Lung (tissue), 11 donors: ENCODE measurements at regions not wholly inside any gene's neighbourhood (a gene's known extent, or its start where the extent isn't known, plus 50 kb on each side); places are given as distances from the start of the nearest gene placed in this dataset.

Experiments
- ATAC-seq: fragments of 200-7000 bp; cut with Tn5 transposase; one replicate; pipeline ENCODE4 v1.9.1; 2020; ENCODE audit warnings: moderate number of reproducible peaks; ENCODE audit not compliant: insufficient read depth, low FRiP score
- DNase-seq, 3 donors: peaks; one replicate each; pipeline ENCODE4 v3.0.0-alpha.2; 2013 to 2017
- H3K27ac ChIP-seq, 2 donors: one replicate each; pipeline ENCODE4 v1.5.1; 2013; ENCODE audit warnings: mild to moderate bottlenecking in 2 of 2, moderate library complexity in 2 of 2, control low read depth in 1 of 2, inconsistent platforms in 1 of 2, low read depth in 1 of 2, low read length in 1 of 2
- H3K27me3 ChIP-seq, 3 donors: one replicate each; pipeline ENCODE4 v1.5.1; 2013; ENCODE audit warnings: low read length in 2 of 3; ENCODE audit not compliant: control insufficient read depth in 3 of 3, insufficient read depth in 3 of 3
- H3K36me3 ChIP-seq, 4 donors: one replicate each; pipeline ENCODE4 v1.5.1; 2013; ENCODE audit warnings: low read length in 4 of 4, mild to moderate bottlenecking in 1 of 4, moderate library complexity in 1 of 4; ENCODE audit not compliant: control insufficient read depth in 4 of 4, insufficient read depth in 4 of 4
- H3K4me1 ChIP-seq, 5 donors: one replicate each; pipeline ENCODE4 v1.5.1; 2013; ENCODE audit warnings: low read length in 5 of 5, mild to moderate bottlenecking in 2 of 5, moderate library complexity in 1 of 5; ENCODE audit not compliant: control insufficient read depth in 5 of 5, insufficient read depth in 5 of 5
- H3K4me3 ChIP-seq: one replicate; pipeline ENCODE4 v1.5.1; 2013; ENCODE audit warnings: mild to moderate bottlenecking, control low read depth, moderate library complexity
- H3K9ac ChIP-seq, 2 donors: one replicate each; pipeline ENCODE4 v1.5.1; 2013; ENCODE audit warnings: low read length in 2 of 2, control low read depth in 1 of 2; ENCODE audit not compliant: insufficient read depth in 1 of 2
- H3K9me3 ChIP-seq, 4 donors: one replicate each; pipeline ENCODE4 v1.5.1; 2013; ENCODE audit warnings: low read length in 3 of 4, mild to moderate bottlenecking in 1 of 4, moderate library complexity in 1 of 4; ENCODE audit not compliant: control insufficient read depth in 4 of 4, insufficient read depth in 3 of 4
- WGBS, 2 donors: extraction: QIAGEN DNeasy Blood & Tissue Kit; methylation state at CpG; one replicate each; pipeline ENCODE4 v1.1.7; 2013; 5-methylcytosine and 5-hydroxymethylcytosine counted together
- TF ChIP-seq, protein P1 (sequence below): IDR thresholded peaks from 2 replicates; pipeline ENCODE4 v1.5.1; 2012; ENCODE audit warnings: mild to moderate bottlenecking; ENCODE audit errors: control extremely low read depth, extremely low read depth
- donor health status: control.
- donor health status: control.
- donor health status: Bipolar disorder and iron deficiency.
- donor health status: healthy.
- donor health status: DM: yes; HTN: yes; CAD: no.

DNA sequence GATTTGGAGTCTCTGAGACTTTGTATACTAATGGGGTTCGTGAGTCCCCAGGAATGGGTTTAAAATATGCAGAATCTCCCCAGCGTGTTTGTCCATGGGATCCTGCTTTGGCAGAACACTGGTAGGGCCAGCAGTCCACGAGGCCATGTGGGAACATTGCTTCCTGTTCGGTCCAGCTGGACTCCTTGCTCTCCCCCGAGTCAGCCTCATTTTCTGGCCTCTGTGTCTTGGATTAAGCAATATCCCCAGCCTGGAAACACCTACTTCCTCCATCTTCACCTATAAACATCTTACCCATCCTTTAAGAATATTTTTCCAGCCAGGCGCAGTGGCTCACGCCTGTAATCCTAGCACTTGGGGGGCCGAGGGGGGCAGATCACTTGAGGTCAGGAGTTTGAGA lies 142.4 kb downstream of the NAV1 start:
- DNase-seq: no peak
- no peaks in the 10 kb centered on the region for H3K9me3 ChIP-seq
- TF ChIP-seq, protein P1, sequence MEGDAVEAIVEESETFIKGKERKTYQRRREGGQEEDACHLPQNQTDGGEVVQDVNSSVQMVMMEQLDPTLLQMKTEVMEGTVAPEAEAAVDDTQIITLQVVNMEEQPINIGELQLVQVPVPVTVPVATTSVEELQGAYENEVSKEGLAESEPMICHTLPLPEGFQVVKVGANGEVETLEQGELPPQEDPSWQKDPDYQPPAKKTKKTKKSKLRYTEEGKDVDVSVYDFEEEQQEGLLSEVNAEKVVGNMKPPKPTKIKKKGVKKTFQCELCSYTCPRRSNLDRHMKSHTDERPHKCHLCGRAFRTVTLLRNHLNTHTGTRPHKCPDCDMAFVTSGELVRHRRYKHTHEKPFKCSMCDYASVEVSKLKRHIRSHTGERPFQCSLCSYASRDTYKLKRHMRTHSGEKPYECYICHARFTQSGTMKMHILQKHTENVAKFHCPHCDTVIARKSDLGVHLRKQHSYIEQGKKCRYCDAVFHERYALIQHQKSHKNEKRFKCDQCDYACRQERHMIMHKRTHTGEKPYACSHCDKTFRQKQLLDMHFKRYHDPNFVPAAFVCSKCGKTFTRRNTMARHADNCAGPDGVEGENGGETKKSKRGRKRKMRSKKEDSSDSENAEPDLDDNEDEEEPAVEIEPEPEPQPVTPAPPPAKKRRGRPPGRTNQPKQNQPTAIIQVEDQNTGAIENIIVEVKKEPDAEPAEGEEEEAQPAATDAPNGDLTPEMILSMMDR: no peak
- H3K9ac ChIP-seq: no peak overlapping the region
- WGBS, 2 donors: 68 to 78% methylated on average over 8 of the region's 8 CpGs
- ATAC-seq: no peak
- no peaks in the 10 kb centered on the region for H3K27me3 ChIP-seq
- no peak overlapping the region for H3K27ac ChIP-seq
- no peaks in the 10 kb centered on the region for H3K36me3 ChIP-seq
- no peak overlapping the region for H3K4me3 ChIP-seq
- peaks cover 3 to 16% (median 3%) of the 10 kb centered on the region in 5 donors for H3K4me1 ChIP-seq

DNA sequence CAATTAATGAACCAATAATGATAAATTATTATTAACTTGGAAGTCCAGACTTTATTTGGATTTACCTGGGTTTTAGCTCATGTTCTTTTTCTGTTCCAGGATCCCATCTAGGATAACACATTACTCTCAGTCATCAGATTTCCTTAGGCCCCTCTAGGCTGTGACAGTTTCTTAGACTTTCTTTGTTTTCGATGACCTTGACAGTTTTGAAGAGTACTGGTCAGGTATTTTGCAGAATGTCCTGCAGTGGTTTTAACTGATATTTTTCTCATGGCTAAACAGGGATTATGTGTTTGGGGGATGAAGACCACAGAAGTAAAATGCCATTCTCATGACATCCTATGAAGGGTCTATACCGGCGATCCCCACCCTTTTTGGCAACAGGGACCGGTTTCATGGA lies 144.0 kb downstream of the NAV1 start:
- DNase-seq (no peak), ATAC-seq (no peak)
- H3K4me3 ChIP-seq: no peak overlapping the region
- no peaks in the 10 kb centered on the region for H3K27me3 ChIP-seq
- TF ChIP-seq, protein P1: no peak
- WGBS, 2 donors: 82 to 93% methylated on average over 4 of the region's 4 CpGs
- H3K9me3 ChIP-seq: no peaks in the 10 kb centered on the region
- no peak overlapping the region for H3K27ac ChIP-seq
- peaks cover 0 to 11% (median 4%) of the 10 kb centered on the region in 5 donors for H3K4me1 ChIP-seq
- H3K36me3 ChIP-seq: no peaks in the 10 kb centered on the region
- H3K9ac ChIP-seq: no peak overlapping the region

DNA sequence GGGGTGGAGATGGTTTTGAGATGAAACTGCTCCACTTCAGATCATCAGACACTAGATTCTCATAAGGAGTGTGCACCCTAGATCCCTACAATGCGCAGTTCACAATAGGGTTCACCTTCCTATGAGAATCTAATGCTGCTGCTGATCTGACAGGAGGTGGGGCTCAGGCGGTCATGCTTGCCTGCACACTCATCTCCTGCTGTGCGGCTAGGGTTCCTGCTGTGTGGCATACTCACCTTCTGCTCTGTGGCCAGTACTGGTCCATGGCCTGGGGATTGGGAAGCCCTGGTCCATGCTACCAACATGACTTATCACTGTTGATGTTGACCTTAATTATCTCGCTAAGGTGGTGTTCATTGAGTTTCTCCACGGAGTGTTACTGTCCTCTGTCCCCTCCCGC lies 144.5 kb downstream of the NAV1 start:
- H3K27me3 ChIP-seq: no peaks in the 10 kb centered on the region
- H3K4me3 ChIP-seq: no peak overlapping the region
- DNase-seq (no peak), ATAC-seq (no peak)
- H3K9me3 ChIP-seq: no peaks in the 10 kb centered on the region
- H3K4me1 ChIP-seq: peaks cover 0 to 9% (median 4%) of the 10 kb centered on the region in 5 donors
- no peak overlapping the region for H3K9ac ChIP-seq
- no peak overlapping the region for H3K27ac ChIP-seq
- no peaks in the 10 kb centered on the region for H3K36me3 ChIP-seq
- WGBS, 2 donors: 91 to 92% methylated on average over 6 of the region's 6 CpGs
- TF ChIP-seq, protein P1: no peak

DNA sequence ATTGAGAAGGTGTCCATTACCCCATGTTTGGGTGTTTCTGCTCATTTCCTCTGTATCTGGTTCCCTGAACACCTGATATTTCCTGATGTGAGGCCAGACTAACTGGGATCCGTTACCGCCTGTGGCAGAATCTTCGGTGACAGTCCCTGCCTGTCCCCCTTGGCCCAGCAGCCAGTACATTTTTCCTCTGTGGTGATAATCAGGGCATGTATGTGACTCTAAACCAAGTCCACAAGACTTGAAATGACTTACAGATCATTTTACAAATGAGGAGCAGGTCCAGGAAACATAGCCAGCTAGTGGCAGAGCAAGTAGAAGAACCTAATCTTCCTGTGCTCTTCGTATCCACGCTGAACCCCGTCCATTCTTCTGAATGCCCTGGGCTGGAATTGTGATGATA lies 143.5 kb upstream of the IPO9 start:
- DNase-seq (no peak), ATAC-seq (no peak)
- peaks cover 0 to 5% (median 0%) of the 10 kb centered on the region in 5 donors for H3K4me1 ChIP-seq
- H3K27me3 ChIP-seq: no peaks in the 10 kb centered on the region
- 77 to 80% methylated on average over 6 of the region's 6 CpGs for WGBS, 2 donors
- H3K9ac ChIP-seq: no peak overlapping the region
- H3K27ac ChIP-seq: no peak overlapping the region
- no peak overlapping the region for H3K4me3 ChIP-seq
- no peaks in the 10 kb centered on the region for H3K36me3 ChIP-seq
- H3K9me3 ChIP-seq: no peaks in the 10 kb centered on the region
- TF ChIP-seq, protein P1: no peak
